ENCODE measurements at regions not wholly inside any gene's neighbourhood (a gene's known extent, or its start where the extent isn't known, plus 50 kb on each side); places are given as distances from the start of the nearest gene placed in this dataset.

DNA sequence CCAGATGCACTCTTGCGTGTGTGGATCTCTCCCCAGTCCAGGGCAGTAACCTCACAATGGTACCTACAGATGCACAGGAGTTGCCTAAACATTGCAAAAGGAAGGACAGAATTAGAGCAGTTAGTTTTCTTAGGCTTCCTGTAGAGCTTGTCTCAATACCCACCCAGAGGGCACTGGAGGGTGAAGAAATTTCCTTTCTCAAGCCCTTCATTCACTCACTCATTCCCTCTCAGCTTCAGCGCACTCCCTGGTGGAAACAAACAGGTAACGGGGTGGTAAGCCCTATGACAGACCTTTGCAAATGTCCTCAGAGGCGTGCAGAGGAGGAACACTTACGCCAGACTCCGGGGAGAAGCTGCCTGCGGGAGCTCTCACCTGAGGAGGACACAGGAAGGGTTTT, 267.4 kb upstream of the HES1 start:
- Histone ChIP-seq H3T11ph (ENCODE audit: low read length) (no peak overlapping the region), H3K27me3 (ENCODE audit: insufficient read depth, low read length) (no peaks in the 10 kb centered on the region; the same call in 1 of the 2 replicates)
- peak overlapping the region in 1 of 3 experiments; percentile 71; a peak in 1 of 7 replicates for H3K27ac Mint-ChIP-seq

More for the DNA sequence above, 267.4 kb upstream of the HES1 start:
- Histone ChIP-seq H3K23me2 (ENCODE audit: insufficient read length, low read depth, low read length, poor library complexity, severe bottlenecking) (no peaks in the 10 kb centered on the region), H2BK120ac (ENCODE audit: low read depth, low read length, poor library complexity, severe bottlenecking) (no peak overlapping the region), H3K79me1 (ENCODE audit: insufficient read depth, low read depth, low read length, poor library complexity, severe bottlenecking) (no peaks in the 10 kb centered on the region), H4K8ac (replicated peaks; ENCODE audit: insufficient read length, low read depth, low read length) (no peak overlapping the region), H3K79me2 (ENCODE audit: insufficient read depth, low read length) (no peaks in the 10 kb centered on the region), H2AK5ac (ENCODE audit: insufficient read length, low read length) (no peak overlapping the region), H3K56ac (ENCODE audit: insufficient read length, low read depth, low read length) (no peak overlapping the region), H3K14ac (ENCODE audit: insufficient read depth, low read length) (no peak overlapping the region), H2BK5ac (ENCODE audit: insufficient read length, low read length) (no peak overlapping the region), H3K9me3 (ENCODE audit: control insufficient read depth, low read depth, low read length) (no peaks in the 10 kb centered on the region), H3K9ac (ENCODE audit: extremely low read depth, insufficient read length, low read length) (no peak overlapping the region), H2BK15ac (ENCODE audit: low read depth, low read length) (no peak overlapping the region), H3K4me1 (ENCODE audit: insufficient read depth, low read length) (no peaks in the 10 kb centered on the region; the same call in 1 of the 2 replicates), H4K5ac (ENCODE audit: insufficient read length, low read depth, low read length) (no peak overlapping the region), H3K4me2 (ENCODE audit: insufficient read depth, insufficient read length, low read length) (no peak overlapping the region), H4K91ac (ENCODE audit: insufficient read length, low read depth, low read length) (no peak overlapping the region), H2BK20ac (ENCODE audit: low read depth, low read length, poor library complexity, severe bottlenecking) (no peak overlapping the region), H4K20me1 (ENCODE audit: control insufficient read depth, insufficient read depth, insufficient read length) (no peaks in the 10 kb centered on the region), H3K27ac (ENCODE audit: insufficient read length, low read depth, low read length) (no peak overlapping the region), H2AFZ (ENCODE audit: low read length) (no peak overlapping the region), H3K18ac (ENCODE audit: insufficient read length, low read depth, low read length) (no peak overlapping the region), H3K4ac (ENCODE audit: low read depth, low read length) (no peak overlapping the region), H3K23ac (ENCODE audit: insufficient read length, low read depth, low read length) (no peak overlapping the region), H2BK12ac (ENCODE audit: insufficient read length, low read depth, low read length) (no peak overlapping the region)
- H3K4me3 Mint-ChIP-seq, result no peak overlapping the region
- H3K4me1 Mint-ChIP-seq, result peaks cover 30 to 61% of the 10 kb centered on the region in 2 experiments
- WGBS (ENCODE audit: extremely low coverage, insufficient read length, low lambda C conversion rate), result no CpG with 5 or more reads among the region's 7 CpGs
- H3K27me3 Mint-ChIP-seq (ENCODE audit: low read depth), result peaks cover 75% of the 10 kb centered on the region
- TF ChIP-seq, protein P1, sequence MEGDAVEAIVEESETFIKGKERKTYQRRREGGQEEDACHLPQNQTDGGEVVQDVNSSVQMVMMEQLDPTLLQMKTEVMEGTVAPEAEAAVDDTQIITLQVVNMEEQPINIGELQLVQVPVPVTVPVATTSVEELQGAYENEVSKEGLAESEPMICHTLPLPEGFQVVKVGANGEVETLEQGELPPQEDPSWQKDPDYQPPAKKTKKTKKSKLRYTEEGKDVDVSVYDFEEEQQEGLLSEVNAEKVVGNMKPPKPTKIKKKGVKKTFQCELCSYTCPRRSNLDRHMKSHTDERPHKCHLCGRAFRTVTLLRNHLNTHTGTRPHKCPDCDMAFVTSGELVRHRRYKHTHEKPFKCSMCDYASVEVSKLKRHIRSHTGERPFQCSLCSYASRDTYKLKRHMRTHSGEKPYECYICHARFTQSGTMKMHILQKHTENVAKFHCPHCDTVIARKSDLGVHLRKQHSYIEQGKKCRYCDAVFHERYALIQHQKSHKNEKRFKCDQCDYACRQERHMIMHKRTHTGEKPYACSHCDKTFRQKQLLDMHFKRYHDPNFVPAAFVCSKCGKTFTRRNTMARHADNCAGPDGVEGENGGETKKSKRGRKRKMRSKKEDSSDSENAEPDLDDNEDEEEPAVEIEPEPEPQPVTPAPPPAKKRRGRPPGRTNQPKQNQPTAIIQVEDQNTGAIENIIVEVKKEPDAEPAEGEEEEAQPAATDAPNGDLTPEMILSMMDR (conservative IDR thresholded peaks at IDR 0.05), result no peak
- peaks cover 0 to 4% (median 4%) of the 10 kb centered on the region in 3 experiments; a peak in 2 of 7 replicates for H3K36me3 Mint-ChIP-seq (ENCODE audit: insufficient read depth in 1 of 3, low read depth in 3 of 3)
- DNase-seq, result no peak
- no peaks in the 10 kb centered on the region for H3K9me3 Mint-ChIP-seq

All from H9 (cell line).